Kasumi-1 (cell line): ENCODE measurements at regions not wholly inside any gene's neighbourhood (a gene's known extent, or its start where the extent isn't known, plus 50 kb on each side); places are given as distances from the start of the nearest gene placed in this dataset.
A peak's percentile ranks its signal among the peaks of the same experiment; 100 is the strongest.

Experiments used
- DNase-seq, 2 experiments: peaks; one replicate each; lab custom pipeline; 2025; lab: John Stamatoyannopoulos, UW

GRCh38 chr11:109165035-109165434 lies 257.0 kb upstream of the C11orf87 start:
- DNase-seq, result no peak

DNA sequence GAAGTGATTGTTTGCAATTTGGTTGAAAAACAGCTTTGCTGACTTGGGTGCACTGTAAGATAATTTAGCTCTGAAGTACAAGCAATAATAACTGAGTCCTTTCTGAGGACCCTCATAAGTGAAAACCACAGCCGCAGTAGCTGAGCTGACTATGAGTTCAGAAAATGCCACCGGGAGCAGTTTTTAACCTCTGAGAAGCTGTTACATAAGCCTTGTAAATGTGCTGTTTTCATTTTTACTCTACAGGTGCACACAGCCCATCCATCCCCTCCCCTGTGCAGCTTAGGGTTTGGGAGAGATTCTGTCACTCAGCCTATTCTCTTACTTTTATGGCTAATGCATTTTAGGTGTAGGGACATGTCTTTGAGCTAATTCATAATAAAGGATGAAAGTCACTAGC lies 255.5 kb upstream of the C11orf87 start:
- DNase-seq, result no peak

DNA sequence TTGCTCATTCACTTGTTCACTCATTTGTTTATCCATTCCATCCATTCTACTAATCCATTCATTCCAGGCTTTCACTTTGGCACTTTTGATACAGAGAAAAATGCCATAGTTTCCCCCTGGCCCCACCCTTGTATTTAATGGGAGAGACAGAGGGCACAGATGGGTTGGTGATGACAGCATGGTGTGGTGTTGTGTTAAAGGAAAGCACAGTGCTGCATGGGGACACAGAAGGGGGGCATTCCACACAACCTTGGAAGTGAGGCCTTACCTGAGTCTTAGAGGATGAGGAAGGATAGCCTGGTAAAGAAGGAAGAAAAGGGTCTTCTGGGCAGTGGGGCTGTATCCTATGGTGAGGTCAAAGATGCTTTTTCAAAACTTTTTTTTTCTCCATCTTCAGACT lies 248.5 kb upstream of the C11orf87 start:
- DNase-seq, result no peak

- no peak for DNase-seq
These were observed 237.6 kb upstream of the C11orf87 start for GRCh38 chr11:109184376-109184775.

DNA sequence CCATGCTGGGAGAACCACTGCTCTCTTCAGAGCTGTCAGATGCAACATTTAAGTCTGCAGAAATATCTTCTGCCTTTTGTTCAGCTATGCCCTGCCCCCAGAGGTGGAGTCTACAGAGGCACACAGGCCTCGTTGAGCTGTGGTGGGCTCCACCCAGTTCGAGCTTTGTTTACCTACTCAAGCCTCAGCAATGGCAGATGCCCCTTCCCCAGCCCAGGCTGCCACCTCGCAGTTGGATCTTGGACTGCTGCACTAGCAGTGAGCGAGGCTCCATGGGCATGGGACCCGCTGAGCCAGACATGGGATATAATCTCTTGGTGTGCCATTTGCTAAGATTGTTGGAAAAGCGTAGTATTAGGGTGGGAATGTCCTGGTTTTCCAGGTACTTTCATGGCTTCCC lies 229.1 kb upstream of the C11orf87 start:
- no peak for DNase-seq

- DNase-seq, result no peak
These were observed 228.1 kb upstream of the C11orf87 start for GRCh38 chr11:109193880-109194279.

GRCh38 chr11:109196016-109196415 lies 226.0 kb upstream of the C11orf87 start:
- DNase-seq, result no peak

DNA sequence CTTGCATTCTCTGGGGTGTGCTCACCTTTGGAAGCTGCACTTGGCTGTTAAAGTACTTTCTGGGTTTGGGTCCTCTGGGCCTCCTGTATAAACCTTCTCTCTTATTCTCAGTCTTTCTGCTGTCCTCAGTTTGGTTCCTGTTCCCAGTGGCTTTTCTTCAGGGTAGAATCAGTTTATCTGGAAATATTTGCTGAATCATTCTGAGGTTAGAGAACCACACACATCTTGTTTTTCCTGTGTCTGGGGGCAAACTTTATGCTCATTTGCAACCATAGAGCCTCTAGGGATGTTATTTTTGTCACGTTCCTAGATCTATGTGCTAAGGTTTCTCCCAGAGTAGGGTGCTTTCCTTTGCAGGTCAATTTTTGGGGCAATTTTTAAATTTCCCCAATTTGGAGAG lies 224.3 kb upstream of the C11orf87 start:
- peak; percentile 22 to 25 for DNase-seq

DNA sequence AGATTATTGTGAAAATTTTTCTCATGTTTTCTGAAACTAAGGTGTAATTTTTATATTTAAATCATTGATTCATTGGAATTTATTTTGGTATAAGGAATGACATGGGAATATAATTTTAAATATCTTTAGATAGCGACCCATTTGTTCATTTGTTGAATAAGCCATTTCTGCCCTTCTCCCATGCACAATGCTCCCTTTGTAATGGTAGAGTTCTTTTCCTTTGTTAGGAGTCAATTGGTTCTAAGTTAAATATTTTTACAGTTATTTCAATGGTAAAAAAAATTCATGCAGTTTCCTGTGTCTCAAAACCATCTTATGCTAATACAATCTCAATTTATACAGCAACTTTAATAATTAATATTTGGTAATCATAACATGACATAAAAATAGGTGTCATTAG lies 218.8 kb upstream of the C11orf87 start:
- no peak for DNase-seq

DNA sequence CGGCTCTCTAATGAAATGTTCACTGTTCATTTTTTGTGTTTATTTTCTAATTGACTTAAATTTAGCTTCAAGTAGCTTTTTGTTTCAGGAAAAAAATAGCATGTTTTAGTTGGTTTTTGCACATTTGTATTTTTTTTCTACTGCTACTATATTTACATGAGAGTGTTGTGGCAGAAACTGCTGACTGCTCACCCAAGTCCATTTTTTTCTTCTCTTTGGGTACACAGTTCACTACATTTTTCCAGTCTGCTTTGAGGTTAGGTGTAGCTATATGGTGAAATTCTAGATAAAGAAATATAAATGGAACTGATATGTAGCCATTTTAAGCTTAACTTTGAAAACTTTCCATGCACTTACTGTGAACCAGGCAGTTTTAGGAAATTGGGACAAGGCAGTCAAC lies 216.7 kb upstream of the C11orf87 start:
- DNase-seq, result no peak

DNA sequence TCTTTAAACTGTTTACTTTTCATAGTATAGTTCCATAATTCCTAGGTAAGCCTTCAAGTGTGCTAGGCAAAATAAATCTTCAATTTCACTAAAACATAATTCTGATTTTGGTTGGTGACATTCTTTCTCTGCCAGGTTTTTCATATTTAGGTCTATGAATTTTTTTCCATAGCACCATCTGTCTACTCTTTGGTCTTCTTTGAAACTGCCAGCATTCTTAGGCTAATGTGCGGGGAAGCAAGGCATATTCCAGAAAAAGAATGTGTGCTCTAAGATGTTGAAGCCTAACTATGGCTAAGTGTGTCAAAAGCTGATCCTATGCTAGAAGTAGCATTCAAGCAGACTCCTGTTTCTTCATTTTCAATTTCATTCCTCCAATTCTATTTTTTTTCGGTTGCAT lies 213.9 kb upstream of the C11orf87 start:
- DNase-seq, result no peak

GRCh38 chr11:109209572-109209971 lies 212.4 kb upstream of the C11orf87 start:
- DNase-seq, result peak in 1 of 2 experiments; percentile 25

DNA sequence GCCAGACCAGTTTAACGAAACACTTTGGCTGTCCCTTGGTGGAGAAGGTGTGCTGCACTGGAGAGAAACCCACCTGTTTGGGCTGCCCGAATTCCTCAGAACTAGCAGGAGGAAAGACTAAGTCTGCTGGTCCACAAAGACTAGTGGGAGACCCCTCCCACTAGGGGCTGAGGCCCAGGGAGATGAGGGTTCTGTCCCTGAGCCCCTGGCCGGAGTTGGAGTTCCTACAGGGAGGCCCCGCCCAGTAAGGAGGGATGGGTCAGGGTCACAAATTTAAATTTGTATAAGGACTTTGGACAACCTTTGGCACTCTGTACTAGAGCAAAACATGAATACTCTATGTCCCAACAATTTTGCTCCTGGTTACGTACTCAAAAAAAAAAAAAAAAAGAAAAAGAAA lies 200.8 kb upstream of the C11orf87 start:
- no peak for DNase-seq

GRCh38 chr11:109222761-109223160 lies 199.2 kb upstream of the C11orf87 start:
- DNase-seq, result no peak

- DNase-seq, result no peak
These were observed 198.5 kb upstream of the C11orf87 start for GRCh38 chr11:109223451-109223850.

GRCh38 chr11:109229682-109230081 lies 192.3 kb upstream of the C11orf87 start:
- no peak for DNase-seq

DNA sequence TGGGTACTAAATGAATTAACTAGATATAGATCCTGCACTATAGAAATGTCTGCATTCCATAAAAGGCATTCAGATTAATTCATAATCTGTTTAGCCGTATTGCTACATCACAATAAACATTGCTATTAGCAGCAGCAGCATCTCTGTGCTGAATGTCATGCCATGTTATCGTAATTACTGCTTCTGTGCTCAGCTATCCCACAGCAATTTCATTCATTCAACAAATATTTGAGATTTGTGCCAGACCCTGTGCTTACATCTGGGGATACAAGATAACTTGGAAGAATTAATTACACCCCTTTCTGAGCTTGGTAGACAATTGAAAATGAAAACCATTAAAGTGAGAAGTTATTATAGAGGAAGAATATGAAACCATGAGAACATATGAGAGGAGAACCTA lies 185.8 kb upstream of the C11orf87 start:
- no peak for DNase-seq

DNA sequence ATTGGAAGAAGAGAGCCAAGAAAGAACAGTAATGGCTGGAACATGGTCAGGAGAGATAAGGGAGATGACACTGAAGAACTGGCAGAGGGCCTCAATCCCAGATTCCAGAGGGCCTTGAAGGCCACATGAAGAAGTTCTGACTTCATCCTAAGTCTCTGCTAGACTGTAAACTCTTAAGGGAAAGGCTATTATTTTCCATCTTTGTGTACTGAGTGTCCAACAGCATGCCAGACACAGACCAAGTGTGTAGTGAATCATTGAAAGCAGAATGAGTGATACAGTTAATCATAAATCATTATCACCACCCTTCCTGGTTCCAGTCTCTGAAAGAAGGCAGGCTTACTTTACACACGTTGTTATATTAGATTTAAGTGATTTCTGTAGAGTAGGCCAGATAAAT lies 185.3 kb upstream of the C11orf87 start:
- DNase-seq, result no peak

DNA sequence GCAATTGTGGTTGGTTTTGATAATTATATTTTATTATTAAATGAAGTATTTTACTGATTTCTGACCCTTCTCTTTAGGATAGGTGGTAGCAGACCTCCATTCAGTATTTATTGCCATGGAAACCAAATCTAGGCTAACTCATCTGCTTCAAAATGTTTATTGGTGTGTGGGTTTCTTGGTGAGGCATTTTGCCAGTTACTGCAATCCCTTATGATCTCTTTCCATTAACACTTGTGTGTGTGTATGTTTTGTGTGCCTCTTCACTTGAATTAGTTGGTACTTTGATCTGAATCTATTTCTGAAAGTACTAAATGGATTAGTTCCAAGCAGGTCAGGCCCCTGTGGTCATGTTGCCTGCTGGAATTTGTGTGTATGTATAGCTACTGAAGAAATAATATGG lies 184.4 kb upstream of the C11orf87 start:
- no peak for DNase-seq

DNA sequence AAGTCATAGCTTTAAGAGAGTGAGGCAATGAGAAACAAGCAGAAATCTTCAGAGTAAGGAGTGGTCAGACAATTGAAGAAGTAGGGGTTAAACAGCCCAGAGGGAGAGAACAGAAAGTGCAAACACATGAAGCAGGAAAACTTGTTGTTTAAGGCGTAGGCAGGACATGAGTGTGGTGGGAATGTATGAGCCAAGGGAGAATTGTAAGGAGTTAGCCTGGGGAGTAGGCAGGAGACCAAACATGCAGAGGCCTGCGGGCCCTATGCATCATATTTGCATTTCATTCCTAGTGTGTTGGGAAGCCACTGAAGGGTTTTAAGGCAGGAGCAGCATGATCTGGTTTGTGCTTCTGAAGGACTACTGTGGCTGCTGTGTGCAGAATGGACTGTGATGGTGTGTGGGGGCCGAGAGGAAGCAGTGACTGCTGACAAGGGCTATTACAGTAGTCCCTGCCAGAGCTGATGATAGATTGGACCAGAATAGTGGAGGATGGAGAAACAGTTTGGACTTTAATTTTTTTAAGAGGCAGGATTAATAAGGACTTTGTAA lies 179.9 kb upstream of the C11orf87 start:
- DNase-seq, result no peak

DNA sequence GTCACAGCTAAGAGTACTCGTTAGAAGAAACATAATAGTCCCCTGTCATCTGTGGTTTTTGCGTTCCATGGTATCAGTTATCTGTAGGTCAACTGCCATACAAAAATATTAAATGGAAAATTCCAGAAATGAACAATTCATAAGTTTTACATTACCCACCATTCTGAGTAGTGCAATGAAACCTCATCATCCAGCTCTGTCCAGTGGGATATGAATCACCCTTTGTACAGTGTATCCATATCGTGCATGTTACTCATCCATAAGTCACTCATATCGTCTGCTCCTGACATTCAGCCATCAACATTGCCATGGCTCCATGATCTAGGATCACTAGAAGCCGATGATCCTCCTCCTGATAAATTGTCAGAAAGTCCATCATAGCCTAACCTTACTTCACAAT lies 174.9 kb upstream of the C11orf87 start:
- DNase-seq, result no peak

DNA sequence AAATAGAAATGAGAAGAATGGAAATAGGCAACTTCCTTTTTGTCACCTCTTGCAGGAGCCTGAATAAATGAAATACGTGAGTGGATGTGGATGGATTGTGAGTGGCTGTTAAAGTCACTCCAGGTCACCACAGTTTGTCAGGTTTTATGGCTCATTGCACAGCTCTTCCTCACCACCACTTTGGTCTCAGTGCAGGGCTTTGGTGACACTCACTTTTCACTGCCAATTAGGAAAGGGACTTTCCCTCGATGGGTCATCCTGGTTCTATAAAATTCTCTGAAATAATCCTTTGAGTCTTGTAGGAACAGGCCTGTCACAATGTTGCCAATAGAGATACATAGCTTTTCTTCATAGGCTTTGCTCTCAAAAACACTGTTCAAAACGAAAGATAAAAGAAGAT lies 172.4 kb upstream of the C11orf87 start:
- DNase-seq, result no peak

DNA sequence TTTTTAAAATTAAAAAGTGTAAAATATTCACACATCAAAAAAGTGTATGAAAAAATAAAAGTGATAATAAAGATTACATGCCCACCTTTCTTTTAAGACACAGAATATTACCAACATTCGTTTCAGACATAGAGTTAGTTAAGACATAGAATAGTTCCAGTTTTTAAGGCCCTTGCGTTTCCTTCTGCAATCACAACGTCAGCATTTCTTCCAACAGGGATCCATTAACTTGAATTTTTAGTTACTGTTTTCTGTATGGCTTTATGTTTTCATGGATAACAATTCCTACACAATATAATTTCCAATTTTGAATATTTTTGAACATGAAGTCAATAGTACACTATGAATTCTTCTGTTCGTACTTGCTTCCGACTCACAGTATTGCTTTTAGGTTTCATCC lies 170.8 kb upstream of the C11orf87 start:
- DNase-seq, result no peak

GRCh38 chr11:109264128-109264527 lies 157.9 kb upstream of the C11orf87 start:
- DNase-seq, result no peak
